Uterus (tissue), 3 donors: ENCODE measurements at regions not wholly inside any gene's neighbourhood (a gene's known extent, or its start where the extent isn't known, plus 50 kb on each side); places are given as distances from the start of the nearest gene placed in this dataset.
"Not testable (repeated sequence)": the region's sequence is repeated elsewhere in the genome, so short reads cannot be mapped to it uniquely, and the experiment has no call there.

Experiments
- DNase-seq, 2 donors: peaks; one replicate each; pipeline ENCODE4 v3.0.0-alpha.2; 2019 to 2020
- H3K27ac ChIP-seq, 2 donors: fragments of 200-600 bp; sonication (generic); 1 replicate in 1 of 2; 2 replicates in 1 of 2; pipeline ENCODE4 v1.5.1; 2016 to 2018
- H3K27me3 ChIP-seq, 2 donors: fragments of 200-600 bp; sonication (generic); one replicate each; pipeline ENCODE4 v1.5.1; 2018 to 2019; ENCODE audit warnings: control low read depth in 1 of 2
- H3K36me3 ChIP-seq, 2 donors: fragments of 200-600 bp; sonication (generic); one replicate each; pipeline ENCODE4 v1.5.1; 2019; ENCODE audit warnings: control low read depth in 1 of 2
- H3K4me1 ChIP-seq, 2 donors: fragments of 200-600 bp; sonication (generic); one replicate each; pipeline ENCODE4 v1.5.1; 2018 to 2019; ENCODE audit warnings: control low read depth in 1 of 2
- H3K4me3 ChIP-seq, 2 donors: fragments of 200-600 bp; sonication (generic); 1 replicate in 1 of 2; 2 replicates in 1 of 2; pipeline ENCODE4 v1.5.1; 2018 to 2019; ENCODE audit warnings: mild to moderate bottlenecking in 1 of 2
- H3K9me3 ChIP-seq, 2 donors: fragments of 200-600 bp; sonication (generic); one replicate each; pipeline ENCODE4 v1.5.1; 2019; ENCODE audit warnings: control low read depth in 1 of 2
- CTCF ChIP-seq, 4 experiments: fragments of 200-600 bp in 2 of 4; fragments of 450-650 bp in 2 of 4; sonication (generic) in 2 of 4; IDR thresholded peaks; one replicate each; pipeline ENCODE4 v1.5.1; 2016 to 2019; ENCODE audit warnings: antibody characterized with exemption in 4 of 4, mild to moderate bottlenecking in 2 of 4, moderate library complexity in 1 of 4
- POLR2A ChIP-seq, 2 donors: fragments of 450-650 bp; IDR thresholded peaks; one replicate each; pipeline ENCODE4 v1.6.1; 2016; ENCODE audit warnings: antibody characterized with exemption in 2 of 2, mild to moderate bottlenecking in 1 of 2, moderate library complexity in 1 of 2
- intact Hi-C: fragments of 100-400 bp; cut with DNase I; formaldehyde crosslinking; loops from one replicate; pipeline ENCODE4 v1.15.1; 2023; ENCODE audit warnings: low total_unique reads
- donor health status: DM: yes; HTN: yes; CAD: no.

GRCh38 chr7:157475095-157475494 lies 138.3 kb downstream of the DNAJB6 start:
- H3K4me1 ChIP-seq, result no peaks in the 10 kb centered on the region
- no peaks in the 10 kb centered on the region for H3K27me3 ChIP-seq
- DNase-seq, result no peak
- TF ChIP-seq CTCF (IDR thresholded peaks at IDR 0.05), result no peak
- no peak for TF ChIP-seq POLR2A (IDR thresholded peaks at IDR 0.05)
- no peaks in the 10 kb centered on the region for H3K36me3 ChIP-seq
- H3K27ac ChIP-seq, result no peak overlapping the region
- no peaks in the 10 kb centered on the region for H3K9me3 ChIP-seq
- H3K4me3 ChIP-seq, result no peak overlapping the region
- intact Hi-C loops, result no loop called here

GRCh38 chr7:157475601-157476000 lies 138.8 kb downstream of the DNAJB6 start:
- no peak for DNase-seq
- no peak overlapping the region for H3K4me3 ChIP-seq
- no peaks in the 10 kb centered on the region for H3K27me3 ChIP-seq
- H3K36me3 ChIP-seq, result no peaks in the 10 kb centered on the region
- no peak for TF ChIP-seq POLR2A (IDR thresholded peaks at IDR 0.05)
- TF ChIP-seq CTCF (IDR thresholded peaks at IDR 0.05), result no peak
- H3K27ac ChIP-seq, result no peak overlapping the region
- no peaks in the 10 kb centered on the region for H3K4me1 ChIP-seq
- no peaks in the 10 kb centered on the region for H3K9me3 ChIP-seq
- intact Hi-C loops, result no loop called here

- intact Hi-C loops, result no loop called here
- DNase-seq, result no peak
These were observed 139.4 kb downstream of the DNAJB6 start for GRCh38 chr7:157476201-157476600.

GRCh38 chr7:157476654-157477549 lies 140.1 kb downstream of the DNAJB6 start:
- DNase-seq, result no peak
- Histone ChIP-seq H3K9me3 (no peaks in the 10 kb centered on the region), H3K4me3 (no peak overlapping the region), H3K27me3 (no peaks in the 10 kb centered on the region), H3K27ac (no peak overlapping the region), H3K36me3 (no peaks in the 10 kb centered on the region), H3K4me1 (no peaks in the 10 kb centered on the region)
- no peak for TF ChIP-seq POLR2A (IDR thresholded peaks at IDR 0.05)
- no peak for TF ChIP-seq CTCF (IDR thresholded peaks at IDR 0.05)
- intact Hi-C loops, result no loop called here

More at GRCh38 chr7:157476201-157476600, 139.4 kb downstream of the DNAJB6 start:
- H3K27ac ChIP-seq, result no peak overlapping the region
- H3K4me1 ChIP-seq, result no peaks in the 10 kb centered on the region
- H3K36me3 ChIP-seq, result no peaks in the 10 kb centered on the region
- no peaks in the 10 kb centered on the region for H3K27me3 ChIP-seq
- H3K9me3 ChIP-seq, result no peaks in the 10 kb centered on the region
- TF ChIP-seq POLR2A (IDR thresholded peaks at IDR 0.05) (no peak), CTCF (IDR thresholded peaks at IDR 0.05) (no peak)
- H3K4me3 ChIP-seq, result no peak overlapping the region

- TF ChIP-seq POLR2A (IDR thresholded peaks at IDR 0.05) (no peak), CTCF (IDR thresholded peaks at IDR 0.05) (no peak)
- intact Hi-C loops, result no loop called here
- Histone ChIP-seq H3K27me3 (no peaks in the 10 kb centered on the region), H3K4me3 (no peak overlapping the region), H3K36me3 (no peaks in the 10 kb centered on the region), H3K4me1 (no peaks in the 10 kb centered on the region), H3K9me3 (no peaks in the 10 kb centered on the region), H3K27ac (no peak overlapping the region)
- no peak for DNase-seq
These were observed 140.9 kb downstream of the DNAJB6 start for GRCh38 chr7:157477550-157478212.

- H3K9me3 ChIP-seq, H3K4me3 ChIP-seq, intact Hi-C loops, H3K27me3 ChIP-seq, H3K27ac ChIP-seq, H3K4me1 ChIP-seq, DNase-seq, H3K36me3 ChIP-seq: not testable (repeated sequence)
These were observed 141.8 kb downstream of the DNAJB6 start for GRCh38 chr7:157478611-157479010.
